ENCODE measurements at regions not wholly inside any gene's neighbourhood (a gene's known extent, or its start where the extent isn't known, plus 50 kb on each side); places are given as distances from the start of the nearest gene placed in this dataset.

DNA sequence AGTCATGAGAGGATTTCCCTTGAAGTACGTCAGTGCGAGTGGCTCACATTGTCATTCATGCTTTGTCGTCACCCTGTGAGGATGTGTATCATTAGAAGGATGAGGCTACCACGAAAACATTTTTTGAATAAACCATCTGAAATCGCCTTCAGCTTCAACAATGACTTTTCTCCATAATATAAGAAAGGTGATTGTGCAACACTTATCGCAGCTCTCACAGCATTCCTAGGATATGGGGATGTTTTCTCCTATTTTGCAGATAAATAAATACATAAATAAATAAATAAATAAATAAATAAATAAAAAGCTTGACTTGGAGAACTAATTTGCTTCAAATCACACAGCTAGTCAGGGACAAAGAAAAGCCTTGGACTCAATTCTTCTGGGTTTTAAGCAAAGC lies 326.5 kb downstream of the FOXA2 start:
- no peak for TF ChIP-seq POLR2A (IDR thresholded peaks at IDR 0.05)
- TF ChIP-seq, protein P1, sequence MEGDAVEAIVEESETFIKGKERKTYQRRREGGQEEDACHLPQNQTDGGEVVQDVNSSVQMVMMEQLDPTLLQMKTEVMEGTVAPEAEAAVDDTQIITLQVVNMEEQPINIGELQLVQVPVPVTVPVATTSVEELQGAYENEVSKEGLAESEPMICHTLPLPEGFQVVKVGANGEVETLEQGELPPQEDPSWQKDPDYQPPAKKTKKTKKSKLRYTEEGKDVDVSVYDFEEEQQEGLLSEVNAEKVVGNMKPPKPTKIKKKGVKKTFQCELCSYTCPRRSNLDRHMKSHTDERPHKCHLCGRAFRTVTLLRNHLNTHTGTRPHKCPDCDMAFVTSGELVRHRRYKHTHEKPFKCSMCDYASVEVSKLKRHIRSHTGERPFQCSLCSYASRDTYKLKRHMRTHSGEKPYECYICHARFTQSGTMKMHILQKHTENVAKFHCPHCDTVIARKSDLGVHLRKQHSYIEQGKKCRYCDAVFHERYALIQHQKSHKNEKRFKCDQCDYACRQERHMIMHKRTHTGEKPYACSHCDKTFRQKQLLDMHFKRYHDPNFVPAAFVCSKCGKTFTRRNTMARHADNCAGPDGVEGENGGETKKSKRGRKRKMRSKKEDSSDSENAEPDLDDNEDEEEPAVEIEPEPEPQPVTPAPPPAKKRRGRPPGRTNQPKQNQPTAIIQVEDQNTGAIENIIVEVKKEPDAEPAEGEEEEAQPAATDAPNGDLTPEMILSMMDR (IDR thresholded peaks at IDR 0.05) = no peak

Measured in breast epithelium (tissue), 3 donors.